GM21825 (cell line): ENCODE measurements at regions not wholly inside any gene's neighbourhood (a gene's known extent, or its start where the extent isn't known, plus 50 kb on each side); places are given as distances from the start of the nearest gene placed in this dataset.
A peak's percentile ranks its signal among the peaks of the same experiment; 100 is the strongest.
"Not testable (repeated sequence)": the region's sequence is repeated elsewhere in the genome, so short reads cannot be mapped to it uniquely, and the experiment has no call there.

Source experiments
- ATAC-seq: cut with Tn5 transposase; IDR thresholded peaks from one replicate; pipeline ENCODE4 v1.9.1; 2021; ENCODE audit warnings: mild to moderate bottlenecking, moderate library complexity; ENCODE audit not compliant: unreplicated experiment

DNA sequence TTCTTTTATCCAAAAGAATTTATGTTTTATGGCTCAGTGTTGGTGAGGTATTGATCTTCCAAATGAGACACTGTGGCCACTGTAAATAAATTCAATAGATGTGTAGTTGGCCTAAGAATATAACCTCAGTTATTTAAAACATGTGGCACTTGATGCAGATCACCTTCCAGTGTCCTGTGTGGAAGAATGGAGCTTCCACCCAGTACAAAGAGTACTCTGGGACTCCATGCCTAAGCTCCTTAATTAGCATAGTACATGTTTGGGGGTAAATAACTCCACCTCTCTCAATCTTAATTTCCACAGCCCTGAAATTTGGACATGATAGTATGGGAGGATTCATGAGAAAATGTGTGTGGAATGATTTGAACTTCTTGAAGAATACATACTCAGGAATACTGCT lies 105.7 kb downstream of the SPDYE17 start:
- ATAC-seq, result not testable (repeated sequence)

DNA sequence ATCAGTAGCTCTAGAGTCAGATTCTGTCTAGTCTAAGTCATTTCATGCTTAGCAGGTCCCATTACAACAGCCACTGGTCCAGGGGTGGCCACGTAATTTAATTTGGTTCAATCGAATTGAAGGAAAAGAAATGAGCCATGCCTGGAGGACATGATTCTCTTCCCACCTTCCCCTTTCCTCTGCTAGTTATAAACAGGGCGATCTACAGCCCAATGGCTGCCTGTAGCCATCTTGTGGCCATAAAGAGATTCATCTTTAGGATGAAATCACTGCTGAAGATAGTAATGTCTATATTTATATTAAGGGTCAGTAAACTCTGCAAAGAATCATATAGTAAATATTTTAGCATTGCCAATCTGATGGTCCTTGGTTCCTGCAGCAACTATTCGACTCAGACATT lies 107.4 kb downstream of the SPDYE17 start:
- ATAC-seq, result not testable (repeated sequence)

DNA sequence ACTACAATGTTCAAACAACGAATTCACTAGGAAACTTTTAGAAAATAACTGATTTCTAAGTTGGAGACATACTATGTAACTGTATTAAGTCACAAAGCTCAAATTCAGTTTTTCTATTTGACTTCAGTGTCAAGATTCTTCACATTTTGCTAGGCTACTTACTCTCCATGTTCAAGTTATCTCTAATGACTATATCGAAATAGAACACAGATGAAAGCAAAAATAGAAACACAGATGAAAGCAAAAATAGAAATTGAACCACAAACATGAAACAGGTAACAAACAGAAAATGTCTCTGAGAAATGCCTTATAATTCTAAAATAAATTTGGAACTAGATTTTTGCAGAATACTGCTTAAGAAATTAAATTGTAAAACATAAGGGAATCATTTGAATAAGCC lies 113.5 kb downstream of the SPDYE17 start:
- not testable (repeated sequence) for ATAC-seq

DNA sequence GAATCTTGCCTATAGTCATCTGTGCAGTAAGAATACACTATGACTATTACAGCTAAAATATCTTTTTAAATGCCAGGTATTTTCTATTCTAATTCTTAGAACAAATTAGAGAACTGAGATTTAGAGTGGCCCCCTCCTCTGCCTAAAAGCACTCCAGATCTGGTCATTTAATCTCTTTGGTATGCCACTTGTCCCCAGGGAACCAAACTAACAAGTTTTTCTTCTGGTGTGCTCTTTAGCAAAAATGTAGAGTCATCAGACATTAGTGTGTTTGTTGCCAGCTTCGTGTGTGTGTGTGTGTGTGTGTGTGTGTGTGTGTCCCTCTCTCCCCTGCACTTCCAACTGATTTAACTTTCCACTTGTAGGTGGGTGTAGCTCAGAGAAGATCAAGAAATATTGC lies 117.8 kb downstream of the SPDYE17 start:
- ATAC-seq, result not testable (repeated sequence)

DNA sequence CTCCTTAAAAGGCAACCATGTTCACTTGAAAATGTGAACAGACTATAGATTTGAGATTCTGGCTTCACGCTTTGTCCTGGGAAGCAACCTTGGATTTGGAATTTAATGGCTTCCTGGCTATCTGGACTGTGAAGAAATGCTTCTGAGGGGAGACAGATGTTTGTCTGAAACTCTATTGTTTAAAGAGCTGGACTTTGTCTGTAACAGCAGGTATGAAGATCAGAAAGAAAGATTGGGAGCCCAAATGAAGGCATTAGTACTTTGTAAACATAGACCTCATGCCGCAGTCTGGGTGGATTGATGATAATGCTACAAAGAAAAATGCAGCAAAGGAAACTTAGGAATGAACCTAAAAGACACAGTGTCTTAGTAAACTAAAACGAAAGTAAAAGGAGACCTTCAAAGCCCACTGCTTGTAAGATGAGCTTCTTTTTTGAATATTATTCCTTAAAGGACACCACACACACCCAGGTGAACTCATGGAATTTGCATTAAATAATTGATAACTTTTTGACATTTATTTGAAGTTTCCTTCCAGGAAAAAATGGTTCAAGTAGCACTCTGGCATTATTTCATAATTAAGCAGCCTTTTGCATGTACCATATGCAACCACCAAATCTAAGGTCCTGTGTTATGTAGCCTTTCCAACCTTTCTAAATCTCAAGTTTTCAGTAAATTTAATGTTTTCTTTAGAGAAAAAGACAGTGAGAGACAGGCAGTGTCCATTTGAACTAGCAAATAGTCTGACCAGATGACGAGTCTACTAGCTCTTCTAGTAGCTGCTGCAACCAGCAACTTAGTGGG lies 119.9 kb downstream of the SPDYE17 start:
- not testable (repeated sequence) for ATAC-seq

DNA sequence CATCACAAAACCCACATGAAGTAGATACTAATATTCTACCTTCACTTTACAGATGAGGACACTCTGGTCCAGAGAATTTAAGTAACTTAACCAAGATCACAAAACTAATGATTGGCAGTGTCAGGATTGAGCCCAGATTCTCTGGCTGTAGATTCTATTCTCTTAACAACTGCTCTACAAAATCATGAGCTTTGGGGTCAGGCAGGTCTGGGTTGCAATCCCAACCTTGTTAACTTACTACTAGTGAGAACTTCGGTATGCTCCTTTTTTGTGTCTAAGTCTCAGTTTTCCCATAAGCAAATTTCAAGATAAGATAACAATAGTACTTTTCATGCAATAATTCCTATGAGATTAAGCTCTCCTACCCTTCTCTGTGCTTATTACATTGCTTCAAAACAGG lies 127.5 kb downstream of the SPDYE17 start:
- not testable (repeated sequence) for ATAC-seq

DNA sequence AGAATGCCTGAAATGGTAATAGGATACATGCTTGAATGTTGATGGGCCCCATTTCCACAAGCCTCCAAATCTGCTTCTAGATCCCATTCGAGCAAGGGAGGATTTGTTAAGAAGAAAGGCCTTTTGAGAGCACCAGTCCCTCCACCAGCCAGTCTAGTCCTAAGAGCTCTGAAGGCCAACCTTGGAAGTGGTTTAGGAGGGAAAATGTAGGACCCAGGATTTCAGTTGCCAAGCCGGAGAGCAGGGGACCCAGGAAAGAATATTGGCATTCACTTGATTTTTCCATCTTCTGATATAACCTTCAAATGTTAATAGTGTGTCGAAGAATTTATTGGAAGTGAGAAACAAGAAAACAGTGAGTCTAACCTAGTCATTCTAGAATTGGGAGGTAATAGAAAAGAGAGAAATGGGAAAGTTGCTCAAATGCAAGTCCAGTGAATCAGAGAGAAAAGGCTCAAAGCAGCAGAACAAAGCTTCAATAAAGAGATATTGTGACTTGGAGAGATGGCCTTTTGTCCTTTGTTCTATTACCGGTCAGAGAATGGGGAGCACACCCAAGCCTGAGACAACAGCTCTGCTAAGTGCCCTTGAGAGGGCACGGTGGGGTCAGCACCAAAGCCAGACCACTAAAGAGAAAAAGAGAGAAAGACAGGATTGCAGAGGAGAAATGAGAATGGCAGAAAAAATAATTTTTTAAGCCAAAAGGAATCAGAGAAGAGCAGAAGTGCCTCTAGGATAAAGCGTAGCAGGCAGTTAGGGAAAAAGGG lies 130.0 kb downstream of the SPDYE17 start:
- ATAC-seq, result not testable (repeated sequence)

DNA sequence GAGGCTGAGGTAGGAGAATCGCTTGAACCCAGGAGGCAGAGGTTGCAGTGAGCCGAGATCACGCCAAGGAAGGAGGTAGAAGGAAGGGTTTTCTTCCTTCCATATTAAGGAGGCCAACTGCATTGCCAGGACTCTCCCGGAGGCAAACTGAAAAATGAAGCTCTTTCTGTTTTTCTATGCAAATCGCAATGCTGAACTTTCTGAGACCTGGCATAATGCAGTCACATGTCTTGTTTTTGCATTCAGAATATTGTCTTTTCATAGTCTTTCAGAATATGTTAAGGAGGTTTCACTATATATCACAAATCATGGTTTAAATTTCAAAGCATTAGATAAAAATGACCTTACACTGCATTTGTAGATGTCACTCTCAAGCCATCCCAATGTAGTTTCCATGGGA lies 133.4 kb downstream of the SPDYE17 start:
- ATAC-seq, result not testable (repeated sequence)

DNA sequence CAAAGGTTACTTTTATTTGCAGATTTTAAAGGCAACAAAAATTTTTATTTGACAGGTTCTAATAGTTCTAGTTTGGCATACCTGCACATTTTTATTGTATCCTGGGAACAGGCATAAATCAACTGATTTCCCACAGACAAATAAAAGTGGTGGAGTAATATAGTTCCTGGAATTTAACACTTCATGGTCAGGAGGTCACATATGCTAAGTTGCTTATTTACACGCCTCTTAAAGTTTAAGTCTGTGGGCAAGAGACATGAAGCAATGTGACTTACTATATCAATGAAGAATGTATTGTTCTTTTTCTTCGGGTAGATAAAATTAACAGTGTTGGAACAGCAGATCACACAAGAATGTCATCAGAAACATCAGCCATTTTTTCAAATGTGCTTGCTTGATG lies 135.2 kb downstream of the SPDYE17 start:
- ATAC-seq, result not testable (repeated sequence)

DNA sequence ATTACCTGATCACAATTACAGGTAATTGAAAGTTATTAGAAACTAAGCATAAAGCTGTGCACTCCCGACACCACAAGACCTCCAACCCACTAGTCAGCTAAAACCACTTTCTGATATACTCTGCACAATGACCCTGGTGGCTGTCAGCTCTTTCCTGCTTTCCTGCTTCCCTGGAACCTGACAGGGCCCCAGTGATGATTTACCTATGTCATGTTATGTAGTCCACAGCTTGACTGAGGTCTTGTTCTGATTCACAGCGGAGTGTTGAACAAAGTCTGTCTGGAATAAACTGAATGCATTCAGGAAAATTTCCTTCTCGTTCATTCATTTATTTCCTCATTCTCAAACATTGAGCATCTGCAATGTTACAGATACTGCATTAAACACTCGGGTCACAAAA lies 136.5 kb downstream of the SPDYE17 start:
- ATAC-seq, result not testable (repeated sequence)

DNA sequence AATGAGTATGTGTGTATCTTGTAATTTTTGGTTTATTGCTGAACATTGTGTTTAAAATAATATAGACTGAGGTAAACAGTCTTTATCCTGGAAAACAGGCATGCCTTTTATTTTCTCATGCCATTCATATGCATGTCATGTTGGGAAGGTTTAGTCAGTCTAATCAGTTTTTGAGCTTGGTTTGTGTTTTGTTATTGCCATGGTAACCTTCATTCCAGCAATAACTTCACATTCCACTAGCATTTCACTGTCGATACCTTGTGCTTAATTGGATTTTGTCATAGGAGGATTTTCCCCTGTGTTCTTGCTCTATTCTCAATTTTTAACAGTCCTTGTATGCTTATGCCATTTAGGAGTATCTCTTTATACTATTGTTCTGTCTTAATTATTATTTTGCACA lies 140.4 kb downstream of the SPDYE17 start:
- ATAC-seq, result not testable (repeated sequence)

DNA sequence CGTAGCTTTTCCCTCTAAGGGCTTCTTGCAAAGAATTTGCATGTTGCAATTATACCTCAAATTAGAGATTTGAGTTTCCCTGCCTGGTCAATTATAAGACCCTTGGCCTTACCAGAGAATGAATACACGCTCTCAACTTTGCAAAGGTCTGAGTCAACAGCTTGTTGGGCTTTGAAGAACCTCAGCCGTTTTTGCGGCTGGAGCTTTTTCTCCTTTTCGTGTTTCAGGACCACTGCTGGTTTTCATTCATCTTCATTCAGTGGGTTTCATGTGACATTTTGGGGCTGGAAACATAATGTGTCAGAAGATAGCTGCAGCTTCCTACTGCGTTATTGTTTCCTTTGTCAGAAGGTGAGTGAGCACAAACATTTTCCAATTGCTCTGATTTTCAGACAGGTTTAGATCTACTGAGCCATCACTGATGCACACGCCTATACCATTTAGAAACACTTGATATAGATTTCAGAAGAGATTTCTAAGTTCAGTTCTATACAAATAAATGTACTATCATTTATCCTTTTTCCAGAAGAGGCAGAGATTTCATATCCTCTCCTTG lies 152.3 kb downstream of the SPDYE17 start:
- ATAC-seq, result not testable (repeated sequence)

DNA sequence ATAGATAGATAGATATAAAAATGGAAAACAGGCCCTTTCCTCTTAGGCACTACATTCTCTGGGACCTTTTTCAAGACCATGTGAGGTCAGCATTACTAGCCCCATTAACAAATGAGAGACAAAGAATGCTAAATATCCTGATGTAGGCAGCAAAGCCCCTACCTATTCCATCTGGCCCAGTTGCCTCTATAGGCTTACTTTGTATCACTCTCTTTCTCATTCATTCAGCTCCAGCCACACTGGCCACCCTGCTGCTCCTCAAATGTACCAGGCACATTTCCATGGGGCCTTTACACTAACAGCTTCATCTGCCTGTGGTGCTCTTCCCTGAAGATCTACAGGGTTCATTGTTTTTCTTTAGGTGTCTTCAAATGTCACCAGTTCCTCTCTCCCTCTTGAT lies 156.4 kb downstream of the SPDYE17 start:
- ATAC-seq, result not testable (repeated sequence)

DNA sequence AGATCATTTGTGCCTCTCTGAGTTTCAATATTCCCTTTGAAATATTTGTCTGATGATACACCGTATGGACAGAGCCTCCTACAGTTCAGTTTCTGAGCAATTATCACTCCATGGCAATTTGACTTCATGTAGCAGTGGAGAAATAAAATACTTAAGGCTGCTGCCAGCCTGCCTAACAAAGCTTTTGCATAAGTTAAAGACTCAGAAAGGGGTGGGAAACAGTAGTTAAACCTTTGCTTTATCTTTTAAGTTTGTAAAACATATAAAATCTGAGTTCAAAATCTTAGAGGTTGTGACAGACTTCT lies 161.7 kb downstream of the SPDYE17 start:
- not testable (repeated sequence) for ATAC-seq

DNA sequence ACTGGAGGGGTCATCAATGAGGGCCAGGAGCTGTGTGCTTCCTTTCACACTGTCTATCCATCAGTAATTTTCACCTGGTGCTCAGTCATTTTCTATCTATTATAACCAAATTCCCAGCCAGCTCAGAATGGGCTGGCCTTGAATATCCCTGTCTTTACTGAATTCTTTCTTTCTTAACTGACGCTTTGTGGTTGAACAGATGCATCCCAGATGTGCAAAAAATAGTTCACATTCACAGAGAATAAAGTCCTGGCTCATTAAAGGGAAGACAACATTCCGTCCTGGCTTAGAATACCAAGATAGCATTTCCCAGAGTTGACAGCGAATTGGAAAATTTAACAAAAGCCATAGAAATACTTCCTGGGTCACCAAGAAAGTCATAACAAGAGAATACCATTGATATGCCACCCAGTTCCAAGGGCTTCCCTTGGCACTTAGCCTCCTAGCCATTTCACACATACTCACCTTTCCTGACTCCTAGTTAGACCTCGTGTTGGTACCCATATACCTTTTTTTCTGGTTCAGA lies 164.7 kb downstream of the SPDYE17 start:
- ATAC-seq, result not testable (repeated sequence)

DNA sequence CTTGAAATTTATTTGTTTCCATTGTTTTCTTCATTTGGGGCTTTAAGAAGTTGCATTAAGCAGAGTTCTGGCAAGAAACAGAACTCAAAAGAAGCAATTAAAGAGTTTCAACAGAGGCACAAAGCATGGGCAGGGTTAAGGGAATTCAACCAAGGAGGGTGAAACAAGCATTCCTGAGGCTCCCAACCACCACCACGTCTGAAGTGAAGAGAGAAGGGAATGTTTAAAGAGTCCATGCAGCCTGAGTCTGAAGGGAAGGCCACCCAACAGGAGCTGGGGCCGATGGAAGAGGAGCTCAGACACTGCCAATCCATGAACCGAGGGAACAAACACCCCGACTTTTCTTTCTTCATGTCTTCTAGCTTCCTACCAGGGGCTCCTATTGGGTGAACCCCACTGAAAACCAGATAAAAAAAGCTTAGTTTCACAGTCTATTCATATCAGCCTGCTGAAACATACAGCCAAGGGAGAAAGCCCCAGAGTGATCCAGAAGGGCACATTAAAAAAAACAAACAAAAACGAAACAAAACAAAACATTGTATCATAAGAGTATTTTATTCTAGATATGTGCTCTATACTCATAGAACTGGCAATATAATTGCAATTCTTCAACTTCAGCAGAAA lies 168.9 kb downstream of the SPDYE17 start:
- not testable (repeated sequence) for ATAC-seq

DNA sequence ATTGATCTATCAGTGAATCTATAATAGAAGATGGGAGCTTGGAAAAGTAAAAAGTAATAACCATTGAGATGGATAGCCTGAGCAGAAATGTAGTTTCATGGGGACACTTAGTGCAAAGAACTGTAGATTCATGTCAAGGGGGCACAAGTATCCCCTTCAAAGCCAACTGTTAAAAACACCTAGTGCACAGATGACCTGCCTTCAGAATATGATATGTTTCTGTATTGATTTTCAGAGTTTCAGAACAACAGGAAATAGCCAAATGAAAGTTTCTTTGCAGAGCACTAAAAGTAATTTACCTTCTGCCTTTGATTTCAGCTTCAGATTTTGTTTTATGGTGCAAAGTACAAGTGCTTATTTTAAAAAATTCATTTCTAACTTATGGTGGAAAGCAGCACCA lies 169.9 kb downstream of the SPDYE17 start:
- peak; percentile 40 for ATAC-seq

DNA sequence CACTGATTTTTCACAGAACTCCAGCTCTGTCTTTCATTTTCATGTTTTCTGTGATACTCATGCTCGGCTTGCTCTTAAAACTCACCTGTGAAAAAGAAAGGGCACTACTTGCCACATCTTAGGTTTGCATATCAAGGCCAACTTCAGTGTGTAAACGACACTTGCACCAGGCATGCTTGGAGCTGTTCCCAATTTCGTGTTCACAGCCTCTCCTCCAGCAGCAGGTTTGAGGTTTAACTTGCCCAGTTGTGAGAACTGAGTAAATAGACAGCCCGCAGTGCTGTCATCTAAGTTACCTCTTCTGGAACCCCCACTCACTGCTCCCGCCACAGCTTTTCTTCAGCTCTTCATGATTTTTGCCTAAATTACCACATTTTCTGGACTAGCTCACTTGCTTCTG lies 172.2 kb downstream of the SPDYE17 start:
- not testable (repeated sequence) for ATAC-seq

DNA sequence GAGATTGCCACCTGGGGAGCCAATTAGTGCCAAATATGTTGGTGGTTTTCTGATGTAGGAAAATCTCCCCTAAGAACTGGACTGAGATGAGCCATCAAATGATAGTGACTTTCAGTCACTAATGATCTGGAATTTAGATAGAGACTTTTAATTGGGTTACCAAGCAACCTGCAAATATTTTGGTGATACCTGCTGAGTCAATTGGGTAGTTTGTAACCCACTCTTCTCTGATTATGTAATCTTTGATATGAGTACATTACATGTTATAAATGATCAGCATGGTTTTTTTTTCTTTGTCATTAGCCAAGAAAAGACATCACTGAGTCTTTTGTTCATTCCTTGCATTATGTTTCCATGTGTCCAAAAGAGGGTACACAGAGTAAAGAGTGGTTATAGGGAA lies 177.5 kb downstream of the SPDYE17 start:
- ATAC-seq, result not testable (repeated sequence)

DNA sequence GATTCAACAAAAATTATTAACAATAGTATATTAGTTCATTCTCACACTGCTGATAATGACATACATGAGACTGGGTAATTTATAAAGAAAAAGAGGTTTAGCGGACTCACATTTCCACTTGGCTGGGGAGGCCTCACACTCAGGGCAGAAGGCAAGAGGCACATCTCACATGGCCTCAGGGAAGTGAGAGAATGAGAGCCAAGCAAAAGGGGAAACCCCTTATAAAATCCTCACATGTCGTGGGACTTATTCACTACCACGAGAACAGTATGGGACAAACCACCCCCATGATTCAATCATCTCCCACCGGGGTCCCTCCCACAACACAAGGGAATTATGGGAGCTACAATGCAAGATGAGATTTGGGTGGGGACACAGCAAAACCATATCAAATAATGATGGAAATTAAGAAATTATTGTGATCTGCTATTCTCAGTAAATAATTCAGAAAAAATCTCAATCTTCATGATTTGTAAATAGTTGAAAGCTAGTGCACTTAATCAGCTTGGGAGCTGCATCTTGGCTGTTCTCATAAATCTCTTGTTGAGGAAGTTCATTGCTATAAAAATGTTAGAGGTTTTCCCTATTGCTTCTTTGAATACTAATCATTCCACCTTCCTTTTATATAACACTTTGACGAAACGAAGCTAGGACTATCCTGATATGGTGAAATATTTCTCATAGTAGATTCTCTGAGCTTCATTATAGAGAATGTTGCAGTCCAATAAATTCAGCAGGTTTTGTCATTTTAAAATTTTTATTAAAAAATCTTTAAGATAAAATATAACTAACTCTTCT lies 179.2 kb downstream of the SPDYE17 start:
- not testable (repeated sequence) for ATAC-seq
